Spinal cord (tissue), 9 donors: ENCODE measurements at regions not wholly inside any gene's neighbourhood (a gene's known extent, or its start where the extent isn't known, plus 50 kb on each side); places are given as distances from the start of the nearest gene placed in this dataset.

Experiments
- DNase-seq, 6 donors: peaks; one replicate each; pipeline versions ENCODE4 v3.0.0 to v3.0.0-alpha.2; 2013 to 2015; ENCODE audit warnings: low spot score in 6 of 6, low read depth in 4 of 6
- H3K27ac ChIP-seq: one replicate; pipeline ENCODE4 v1.5.1; 2013; ENCODE audit warnings: low read depth, low read length, control low read depth
- H3K27me3 ChIP-seq: one replicate; pipeline ENCODE4 v1.6.1; 2013; ENCODE audit warnings: low read length; ENCODE audit not compliant: control insufficient read depth, insufficient read depth
- H3K36me3 ChIP-seq: one replicate; pipeline ENCODE4 v1.6.1; 2013; ENCODE audit warnings: low read length; ENCODE audit not compliant: control insufficient read depth, insufficient read depth
- H3K4me1 ChIP-seq: one replicate; pipeline ENCODE4 v1.6.1; 2013; ENCODE audit warnings: low read length; ENCODE audit not compliant: control insufficient read depth, insufficient read depth
- H3K4me3 ChIP-seq: one replicate; pipeline ENCODE4 v1.5.1; 2013; ENCODE audit warnings: low read depth, low read length, control low read depth
- H3K9me3 ChIP-seq: one replicate; pipeline ENCODE4 v1.6.1; 2013; ENCODE audit warnings: low read length; ENCODE audit not compliant: control insufficient read depth, insufficient read depth
- WGBS: methylation state at CpG from one replicate; pipeline ENCODE4 v1.1.5; 2013; ENCODE audit warnings: missing lambda C conversion rate; ENCODE audit not compliant: insufficient coverage; 5-methylcytosine and 5-hydroxymethylcytosine counted together
- donor health status: healthy.

- no peak for DNase-seq
- 100% methylated on average over 1 of the region's 2 CpGs for WGBS
- no peak overlapping the region for H3K4me3 ChIP-seq
- H3K4me1 ChIP-seq = no peaks in the 10 kb centered on the region
- no peaks in the 10 kb centered on the region for H3K36me3 ChIP-seq
- no peaks in the 10 kb centered on the region for H3K27me3 ChIP-seq
- H3K27ac ChIP-seq = no peak overlapping the region
- no peaks in the 10 kb centered on the region for H3K9me3 ChIP-seq
These were observed 215.4 kb upstream of the PRICKLE1 start for GRCh38 chr12:42804928-42805327.

GRCh38 chr12:42802785-42803189 lies 213.2 kb upstream of the PRICKLE1 start:
- no peak overlapping the region for H3K27ac ChIP-seq
- no peak overlapping the region for H3K4me3 ChIP-seq
- no peaks in the 10 kb centered on the region for H3K27me3 ChIP-seq
- peak in 1 of 6 donors; percentile 9 for DNase-seq
- H3K36me3 ChIP-seq = no peaks in the 10 kb centered on the region
- no peaks in the 10 kb centered on the region for H3K4me1 ChIP-seq
- 73% methylated on average over 1 of the region's 4 CpGs for WGBS
- no peaks in the 10 kb centered on the region for H3K9me3 ChIP-seq

- H3K27me3 ChIP-seq = no peaks in the 10 kb centered on the region
- H3K9me3 ChIP-seq = no peaks in the 10 kb centered on the region
- H3K4me3 ChIP-seq = no peak overlapping the region
- H3K27ac ChIP-seq = no peak overlapping the region
- 86% methylated on average over 1 of the region's 2 CpGs for WGBS
- no peak for DNase-seq
- no peaks in the 10 kb centered on the region for H3K36me3 ChIP-seq
- no peaks in the 10 kb centered on the region for H3K4me1 ChIP-seq
These were observed 211.7 kb upstream of the PRICKLE1 start for GRCh38 chr12:42801271-42801670.

- Histone ChIP-seq H3K27ac (no peak overlapping the region), H3K4me1 (no peaks in the 10 kb centered on the region), H3K4me3 (no peak overlapping the region), H3K27me3 (no peaks in the 10 kb centered on the region), H3K9me3 (no peaks in the 10 kb centered on the region), H3K36me3 (no peaks in the 10 kb centered on the region)
- no peak for DNase-seq
- WGBS = no CpG with 5 or more reads among the region's 1 CpG
These were observed 210.4 kb upstream of the PRICKLE1 start for GRCh38 chr12:42799966-42800365.

- 86% methylated on average over 1 of the region's 2 CpGs for WGBS
- H3K27me3 ChIP-seq = no peaks in the 10 kb centered on the region
These were observed 209.4 kb upstream of the PRICKLE1 start for GRCh38 chr12:42798811-42799438.

GRCh38 chr12:42794806-42795205 lies 205.3 kb upstream of the PRICKLE1 start:
- Histone ChIP-seq H3K4me1 (no peaks in the 10 kb centered on the region), H3K9me3 (no peaks in the 10 kb centered on the region), H3K27me3 (no peaks in the 10 kb centered on the region), H3K4me3 (no peak overlapping the region), H3K27ac (no peak overlapping the region), H3K36me3 (no peaks in the 10 kb centered on the region)
- WGBS = no CpG with 5 or more reads among the region's 2 CpGs
- no peak for DNase-seq

More at GRCh38 chr12:42798811-42799438, 209.4 kb upstream of the PRICKLE1 start:
- no peak for DNase-seq
- no peaks in the 10 kb centered on the region for H3K9me3 ChIP-seq
- no peaks in the 10 kb centered on the region for H3K4me1 ChIP-seq
- no peak overlapping the region for H3K4me3 ChIP-seq
- no peaks in the 10 kb centered on the region for H3K36me3 ChIP-seq
- H3K27ac ChIP-seq = no peak overlapping the region

- no peaks in the 10 kb centered on the region for H3K27me3 ChIP-seq
- no peak overlapping the region for H3K4me3 ChIP-seq
- no CpG with 5 or more reads among the region's 1 CpG for WGBS
- H3K36me3 ChIP-seq = no peaks in the 10 kb centered on the region
- H3K9me3 ChIP-seq = no peaks in the 10 kb centered on the region
- no peak overlapping the region for H3K27ac ChIP-seq
- no peaks in the 10 kb centered on the region for H3K4me1 ChIP-seq
- DNase-seq = peak in 1 of 6 donors; percentile 57
These were observed 203.6 kb upstream of the PRICKLE1 start for GRCh38 chr12:42793166-42793565.

GRCh38 chr12:42792265-42792664 lies 202.7 kb upstream of the PRICKLE1 start:
- DNase-seq = no peak
- Histone ChIP-seq H3K27ac (no peak overlapping the region), H3K27me3 (no peaks in the 10 kb centered on the region), H3K9me3 (no peaks in the 10 kb centered on the region), H3K36me3 (no peaks in the 10 kb centered on the region), H3K4me1 (no peaks in the 10 kb centered on the region), H3K4me3 (no peak overlapping the region)

GRCh38 chr12:42791399-42791798 lies 201.9 kb upstream of the PRICKLE1 start:
- H3K9me3 ChIP-seq = no peaks in the 10 kb centered on the region
- H3K4me1 ChIP-seq = no peaks in the 10 kb centered on the region
- no peak for DNase-seq
- H3K27ac ChIP-seq = no peak overlapping the region
- no peak overlapping the region for H3K4me3 ChIP-seq
- WGBS = no CpG with 5 or more reads among the region's 3 CpGs
- H3K36me3 ChIP-seq = no peaks in the 10 kb centered on the region
- no peaks in the 10 kb centered on the region for H3K27me3 ChIP-seq

- Histone ChIP-seq H3K4me1 (no peaks in the 10 kb centered on the region), H3K27me3 (no peaks in the 10 kb centered on the region), H3K27ac (no peak overlapping the region), H3K4me3 (no peak overlapping the region), H3K9me3 (no peaks in the 10 kb centered on the region), H3K36me3 (no peaks in the 10 kb centered on the region)
- no peak for DNase-seq
These were observed 201.2 kb upstream of the PRICKLE1 start for GRCh38 chr12:42790761-42791151.
